PC-9 (cell line): ENCODE measurements at regions not wholly inside any gene's neighbourhood (a gene's known extent, or its start where the extent isn't known, plus 50 kb on each side); places are given as distances from the start of the nearest gene placed in this dataset.

ENCODE experiments used
- BruUV-seq: library from RNA; stranded (reverse); fragments of 400-500 nt; replicated peaks from 2 replicates; lab custom pipeline; 2021; lab: Mats Ljungman, UMichigan
- CTCF ChIA-PET: fragments of 300-600 bp; sonication (Branson Sonifier 250); formaldehyde crosslinking; loops from one replicate; lab custom pipeline; 2022; ENCODE audit warnings: antibody characterized with exemption; lab: Charles Lee
- POLR2A ChIA-PET: fragments of 300-600 bp; sonication (Branson Sonifier 250); formaldehyde crosslinking; loops from one replicate; lab custom pipeline; 2022; ENCODE audit warnings: antibody characterized with exemption; ENCODE audit not compliant: unreplicated experiment; lab: Charles Lee
- DNase-seq, 2 experiments: peaks; one replicate each; pipeline versions ENCODE4 v3.0.0 to v3.0.0-alpha.2; 2015 to 2022; ENCODE audit warnings: mixed read lengths in 1 of 2
- H2AFZ ChIP-seq: fragments of 200-600 bp; sonication (generic); 2 replicates; pipeline ENCODE4 v1.8.1; 2017; ENCODE audit warnings: antibody characterized with exemption
- H3F3A ChIP-seq: fragments of 200-600 bp; sonication (generic); 2 replicates; pipeline ENCODE4 v1.8.1; 2017; ENCODE audit warnings: antibody characterized with exemption, mild to moderate bottlenecking, low read depth; ENCODE audit not compliant: insufficient read depth
- H3K27ac ChIP-seq: fragments of 200-600 bp; sonication (generic); 2 replicates; pipeline ENCODE4 v1.6.1; 2016; ENCODE audit warnings: mixed run types
- H3K27me3 ChIP-seq: fragments of 200-600 bp; sonication (generic); 2 replicates; pipeline ENCODE4 v1.6.1; 2016; ENCODE audit warnings: low read depth, mixed run types; ENCODE audit not compliant: insufficient read depth
- H3K36me3 ChIP-seq: fragments of 200-600 bp; sonication (generic); 2 replicates; pipeline ENCODE4 v1.6.1; 2016; ENCODE audit warnings: low read depth, mixed run types
- H3K4me1 ChIP-seq: fragments of 200-600 bp; sonication (generic); replicated peaks from 2 replicates; pipeline ENCODE4 v1.6.1; 2016; ENCODE audit warnings: mixed run types; ENCODE audit not compliant: insufficient read depth
- H3K4me2 ChIP-seq: fragments of 200-600 bp; sonication (generic); 2 replicates; pipeline ENCODE4 v1.6.1; 2017; ENCODE audit warnings: mixed run types
- H3K4me3 ChIP-seq: fragments of 200-600 bp; sonication (generic); 2 replicates; pipeline ENCODE4 v1.6.1; 2016; ENCODE audit warnings: mixed run types
- H3K79me2 ChIP-seq: fragments of 200-600 bp; sonication (generic); 2 replicates; pipeline ENCODE4 v1.6.1; 2017; ENCODE audit warnings: low read depth, mixed run types
- H3K9me2 ChIP-seq: fragments of 200-600 bp; sonication (generic); 2 replicates; pipeline ENCODE4 v1.8.1; 2017; ENCODE audit warnings: mild to moderate bottlenecking; ENCODE audit not compliant: insufficient read depth
- H3K9me3 ChIP-seq: fragments of 200-600 bp; sonication (generic); 2 replicates; pipeline ENCODE4 v1.8.1; 2016; ENCODE audit warnings: low read depth; ENCODE audit not compliant: insufficient read depth
- H4K20me1 ChIP-seq: fragments of 200-600 bp; sonication (generic); 2 replicates; pipeline ENCODE4 v1.8.1; 2017; ENCODE audit not compliant: insufficient read depth
- EZH2 ChIP-seq: fragments of 200-600 bp; sonication (generic); IDR thresholded peaks from 2 replicates; pipeline ENCODE4 v1.8.0; 2017; ENCODE audit warnings: antibody characterized with exemption, low read depth
- intact Hi-C: fragments of 100-400 bp; cut with micrococcal nuclease; formaldehyde crosslinking; loops from one replicate; pipeline ENCODE4 v1.10.0; 2022; ENCODE audit not compliant: unreplicated experiment
- TF ChIP-seq, protein P1 (sequence below): fragments of 200-600 bp; sonication (generic); conservative IDR thresholded peaks from 2 replicates; pipeline ENCODE4 v1.6.1; 2017; ENCODE audit warnings: mixed run types, antibody characterized with exemption, mild to moderate bottlenecking, moderate library complexity

DNA sequence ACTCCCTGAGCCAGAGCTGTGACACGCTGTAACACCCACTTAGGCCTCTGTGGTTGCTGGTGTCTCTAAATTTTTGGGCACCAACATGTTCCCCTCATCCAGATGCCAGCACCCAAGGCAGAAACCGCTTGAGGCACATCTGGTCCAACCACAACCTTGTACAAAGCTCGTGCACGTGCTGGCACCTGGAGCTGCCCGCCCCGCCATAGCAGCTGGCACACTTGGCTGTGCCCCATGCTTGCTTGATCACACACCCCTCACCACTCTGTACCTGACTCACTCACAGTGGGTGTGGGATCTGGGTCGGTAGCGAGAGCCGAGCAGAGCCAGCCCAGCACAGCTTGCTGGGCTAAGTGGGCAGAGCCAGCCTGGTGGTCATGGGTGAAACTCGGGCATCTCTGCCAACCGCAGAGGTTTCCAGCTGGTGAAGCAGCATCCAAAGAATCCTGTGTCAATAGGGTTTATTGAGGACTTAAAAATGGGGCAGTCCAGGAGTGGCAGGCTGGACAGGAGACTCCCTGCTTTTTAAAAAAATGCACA, 1210.4 kb downstream of the TYW1 start:
- no peaks in the 10 kb centered on the region for H3K9me2 ChIP-seq
- no peak for TF ChIP-seq EZH2
- TF ChIP-seq, protein P1, sequence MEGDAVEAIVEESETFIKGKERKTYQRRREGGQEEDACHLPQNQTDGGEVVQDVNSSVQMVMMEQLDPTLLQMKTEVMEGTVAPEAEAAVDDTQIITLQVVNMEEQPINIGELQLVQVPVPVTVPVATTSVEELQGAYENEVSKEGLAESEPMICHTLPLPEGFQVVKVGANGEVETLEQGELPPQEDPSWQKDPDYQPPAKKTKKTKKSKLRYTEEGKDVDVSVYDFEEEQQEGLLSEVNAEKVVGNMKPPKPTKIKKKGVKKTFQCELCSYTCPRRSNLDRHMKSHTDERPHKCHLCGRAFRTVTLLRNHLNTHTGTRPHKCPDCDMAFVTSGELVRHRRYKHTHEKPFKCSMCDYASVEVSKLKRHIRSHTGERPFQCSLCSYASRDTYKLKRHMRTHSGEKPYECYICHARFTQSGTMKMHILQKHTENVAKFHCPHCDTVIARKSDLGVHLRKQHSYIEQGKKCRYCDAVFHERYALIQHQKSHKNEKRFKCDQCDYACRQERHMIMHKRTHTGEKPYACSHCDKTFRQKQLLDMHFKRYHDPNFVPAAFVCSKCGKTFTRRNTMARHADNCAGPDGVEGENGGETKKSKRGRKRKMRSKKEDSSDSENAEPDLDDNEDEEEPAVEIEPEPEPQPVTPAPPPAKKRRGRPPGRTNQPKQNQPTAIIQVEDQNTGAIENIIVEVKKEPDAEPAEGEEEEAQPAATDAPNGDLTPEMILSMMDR: no peak
- H3K4me3 ChIP-seq: no peak overlapping the region
- BruUV-seq: no TSS peak
- no peaks in the 10 kb centered on the region for H4K20me1 ChIP-seq
- H3K79me2 ChIP-seq: no peaks in the 10 kb centered on the region
- H3K27ac ChIP-seq: no peak overlapping the region
- no peak overlapping the region for H2AFZ ChIP-seq
- no peak for DNase-seq
- no peaks in the 10 kb centered on the region for H3F3A ChIP-seq
- no peaks in the 10 kb centered on the region for H3K9me3 ChIP-seq
- POLR2A ChIA-PET: no interaction called here
- CTCF ChIA-PET: no interaction called here
- H3K36me3 ChIP-seq: no peaks in the 10 kb centered on the region
- no peak overlapping the region for H3K4me2 ChIP-seq
- intact Hi-C loops: no loop called here
- no peaks in the 10 kb centered on the region for H3K4me1 ChIP-seq
- H3K27me3 ChIP-seq: no peaks in the 10 kb centered on the region

DNA sequence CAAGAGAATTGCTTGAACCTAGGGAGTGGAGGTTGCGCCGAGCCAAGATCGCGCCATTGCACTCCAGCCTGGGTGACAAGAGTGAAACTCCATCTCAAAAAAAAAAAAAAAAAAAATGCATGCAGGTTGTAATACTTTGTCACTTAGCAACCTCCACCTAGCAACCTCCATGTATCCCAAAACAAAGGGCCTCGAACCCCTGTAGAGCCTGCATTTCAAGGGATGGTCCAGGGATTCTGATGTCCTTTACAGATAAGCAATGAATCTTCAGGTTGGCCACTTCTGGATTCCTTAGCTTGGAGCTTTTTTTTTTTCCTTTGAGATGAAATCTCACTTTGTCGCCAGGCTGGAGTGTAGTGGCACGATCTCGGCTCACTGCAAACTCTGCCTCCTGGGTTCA, 1211.0 kb downstream of the TYW1 start:
- Histone ChIP-seq H3K4me2 (no peak overlapping the region), H3K4me1 (no peaks in the 10 kb centered on the region), H3F3A (no peaks in the 10 kb centered on the region), H3K4me3 (no peak overlapping the region), H3K36me3 (no peaks in the 10 kb centered on the region), H3K79me2 (no peaks in the 10 kb centered on the region), H2AFZ (no peak overlapping the region), H3K27ac (no peak overlapping the region), H3K9me2 (no peaks in the 10 kb centered on the region), H3K9me3 (no peaks in the 10 kb centered on the region), H4K20me1 (no peaks in the 10 kb centered on the region), H3K27me3 (no peaks in the 10 kb centered on the region)
- ChIA-PET CTCF (no interaction called here), POLR2A (no interaction called here)
- no peak for DNase-seq
- TF ChIP-seq EZH2: no peak
- TF ChIP-seq, protein P1: no peak
- intact Hi-C loops: no loop called here
- BruUV-seq: no TSS peak

DNA sequence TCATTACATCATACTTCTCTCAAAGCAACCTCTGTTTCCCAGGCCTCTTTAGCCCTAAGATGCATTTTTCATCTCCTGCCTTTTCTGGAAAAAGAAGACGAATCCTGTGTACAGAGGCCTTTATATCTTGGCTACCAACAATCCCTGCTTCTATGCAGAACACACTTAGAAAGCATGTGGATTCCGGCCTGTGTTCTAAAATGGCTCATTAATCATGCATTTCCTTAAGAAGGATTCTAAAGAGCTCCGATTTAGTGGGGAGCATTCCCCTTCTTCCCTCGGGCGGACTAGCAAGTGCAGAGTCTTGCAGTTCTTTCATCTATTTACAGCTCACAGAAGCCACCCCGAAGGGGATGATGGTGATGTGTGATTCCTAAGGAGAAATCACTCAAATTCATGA, 1212.9 kb downstream of the TYW1 start:
- no peaks in the 10 kb centered on the region for H3K4me1 ChIP-seq
- no peak overlapping the region for H3K4me3 ChIP-seq
- ChIA-PET CTCF (no interaction called here), POLR2A (no interaction called here)
- no peak overlapping the region for H3K27ac ChIP-seq
- H4K20me1 ChIP-seq: no peaks in the 10 kb centered on the region
- no peak overlapping the region for H2AFZ ChIP-seq
- intact Hi-C loops: no loop called here
- DNase-seq: no peak
- H3K4me2 ChIP-seq: no peak overlapping the region
- H3K36me3 ChIP-seq: no peaks in the 10 kb centered on the region
- H3K9me3 ChIP-seq: no peaks in the 10 kb centered on the region
- H3F3A ChIP-seq: no peaks in the 10 kb centered on the region
- BruUV-seq: no TSS peak
- TF ChIP-seq, protein P1: no peak
- no peak for TF ChIP-seq EZH2
- H3K27me3 ChIP-seq: no peaks in the 10 kb centered on the region
- no peaks in the 10 kb centered on the region for H3K79me2 ChIP-seq
- no peaks in the 10 kb centered on the region for H3K9me2 ChIP-seq
